H9 (cell line): ENCODE measurements at regions not wholly inside any gene's neighbourhood (a gene's known extent, or its start where the extent isn't known, plus 50 kb on each side); places are given as distances from the start of the nearest gene placed in this dataset.

Experiments
- DNase-seq: peaks from one replicate; pipeline ENCODE4 v3.0.0-alpha.2; 2017
- H2AFZ ChIP-seq: one replicate; pipeline ENCODE4 v1.6.1; 2013; ENCODE audit warnings: mild to moderate bottlenecking, low read length, control low read depth, moderate library complexity
- H2AK5ac ChIP-seq: 2 replicates; pipeline ENCODE4 v1.6.1; 2013; ENCODE audit warnings: low read length, control low read depth, mixed read lengths; ENCODE audit not compliant: insufficient read length
- H2BK120ac ChIP-seq: one replicate; pipeline ENCODE4 v1.6.1; 2013; ENCODE audit warnings: low read depth, mild to moderate bottlenecking, low read length, control low read depth, inconsistent platforms; ENCODE audit not compliant: poor library complexity, severe bottlenecking
- H2BK12ac ChIP-seq: 2 replicates; pipeline ENCODE4 v1.6.1; 2013; ENCODE audit warnings: low read length, control low read depth, mixed read lengths, low read depth; ENCODE audit not compliant: insufficient read length
- H2BK15ac ChIP-seq: 2 replicates; pipeline ENCODE4 v1.6.1; 2013; ENCODE audit warnings: low read depth, low read length, control low read depth
- H2BK20ac ChIP-seq: one replicate; pipeline ENCODE4 v1.6.1; 2013; ENCODE audit warnings: low read depth, mild to moderate bottlenecking, low read length, control low read depth, inconsistent platforms; ENCODE audit not compliant: poor library complexity, severe bottlenecking
- H2BK5ac ChIP-seq: 2 replicates; pipeline ENCODE4 v1.6.1; 2013; ENCODE audit warnings: low read length, control low read depth, mixed read lengths; ENCODE audit not compliant: insufficient read length
- H3K14ac ChIP-seq: 2 replicates; pipeline ENCODE4 v1.6.1; 2013; ENCODE audit warnings: low read length, control low read depth; ENCODE audit not compliant: insufficient read depth
- H3K18ac ChIP-seq: 2 replicates; pipeline ENCODE4 v1.6.1; 2013; ENCODE audit warnings: low read depth, mild to moderate bottlenecking, mixed read lengths, low read length, control low read depth; ENCODE audit not compliant: insufficient read length
- H3K23ac ChIP-seq: 2 replicates; pipeline ENCODE4 v1.6.1; 2013; ENCODE audit warnings: low read length, control low read depth, mixed read lengths, low read depth; ENCODE audit not compliant: insufficient read length
- H3K23me2 ChIP-seq: 2 replicates; pipeline ENCODE4 v1.6.1; 2013; ENCODE audit warnings: low read depth, mild to moderate bottlenecking, mixed read lengths, low read length, control low read depth; ENCODE audit not compliant: insufficient read length, poor library complexity, severe bottlenecking
- H3K27ac ChIP-seq: 2 replicates; pipeline ENCODE4 v1.5.1; 2013; ENCODE audit warnings: low read length, control low read depth, mixed read lengths, low read depth; ENCODE audit not compliant: insufficient read length
- H3K27me3 ChIP-seq: 2 replicates; pipeline ENCODE4 v1.6.1; 2013; ENCODE audit warnings: low read length, control low read depth, inconsistent platforms; ENCODE audit not compliant: insufficient read depth
- H3K4ac ChIP-seq: 2 replicates; pipeline ENCODE4 v1.6.1; 2013; ENCODE audit warnings: low read depth, mild to moderate bottlenecking, control low read depth, inconsistent platforms, low read length, moderate library complexity
- H3K4me1 ChIP-seq: 2 replicates; pipeline ENCODE4 v1.6.1; 2013; ENCODE audit warnings: low read length, control low read depth, inconsistent platforms; ENCODE audit not compliant: insufficient read depth
- H3K4me2 ChIP-seq: 2 replicates; pipeline ENCODE4 v1.6.1; 2013; ENCODE audit warnings: low read length, control low read depth, mixed read lengths; ENCODE audit not compliant: insufficient read length, insufficient read depth
- H3K56ac ChIP-seq: 2 replicates; pipeline ENCODE4 v1.6.1; 2013; ENCODE audit warnings: low read depth, mild to moderate bottlenecking, mixed read lengths, low read length, control low read depth; ENCODE audit not compliant: insufficient read length
- H3K79me1 ChIP-seq: 2 replicates; pipeline ENCODE4 v1.6.1; 2013; ENCODE audit warnings: low read depth, mild to moderate bottlenecking, moderate library complexity, low read length, control low read depth, inconsistent platforms; ENCODE audit not compliant: insufficient read depth, poor library complexity, severe bottlenecking
- H3K79me2 ChIP-seq: 2 replicates; pipeline ENCODE4 v1.6.1; 2013; ENCODE audit warnings: low read length, control low read depth, inconsistent platforms; ENCODE audit not compliant: insufficient read depth
- H3K9ac ChIP-seq: 2 replicates; pipeline ENCODE4 v1.6.1; 2013; ENCODE audit warnings: low read length, control low read depth, mixed read lengths; ENCODE audit not compliant: insufficient read length; ENCODE audit errors: extremely low read depth
- H3K9me3 ChIP-seq: one replicate; pipeline ENCODE4 v1.6.1; 2013; ENCODE audit warnings: low read depth, low read length, inconsistent platforms; ENCODE audit not compliant: control insufficient read depth
- H3T11ph ChIP-seq: one replicate; pipeline ENCODE4 v1.6.1; 2013; ENCODE audit warnings: mild to moderate bottlenecking, low read length, control low read depth, inconsistent platforms
- H4K20me1 ChIP-seq: one replicate; pipeline ENCODE4 v1.6.1; 2013; ENCODE audit not compliant: control insufficient read depth, insufficient read length, insufficient read depth
- H4K5ac ChIP-seq: 2 replicates; pipeline ENCODE4 v1.6.1; 2013; ENCODE audit warnings: low read depth, mild to moderate bottlenecking, mixed read lengths, low read length, control low read depth; ENCODE audit not compliant: insufficient read length
- H4K8ac ChIP-seq: replicated peaks from 2 replicates; pipeline ENCODE4 v1.6.1; 2013; ENCODE audit warnings: low read length, control low read depth, mixed read lengths, low read depth; ENCODE audit not compliant: insufficient read length
- H4K91ac ChIP-seq: 2 replicates; pipeline ENCODE4 v1.6.1; 2013; ENCODE audit warnings: low read depth, mild to moderate bottlenecking, moderate library complexity, mixed read lengths, low read length, control low read depth; ENCODE audit not compliant: insufficient read length
- H3K27ac Mint-ChIP-seq, 3 experiments: 2 replicates in 2 of 3; 3 replicates in 1 of 3; pipeline ENCODE4 v1.8.0; 2020 to 2021; ENCODE audit warnings: mixed read lengths in 3 of 3, mild to moderate bottlenecking in 1 of 3, moderate library complexity in 1 of 3
- H3K27me3 Mint-ChIP-seq: 2 replicates; pipeline ENCODE4 v1.8.0; 2021; ENCODE audit warnings: low read depth, mild to moderate bottlenecking, moderate library complexity, mixed read lengths
- H3K36me3 Mint-ChIP-seq, 3 experiments: 2 replicates in 2 of 3; 3 replicates in 1 of 3; pipeline ENCODE4 v1.8.0; 2020 to 2021; ENCODE audit warnings: low read depth in 3 of 3, mixed read lengths in 3 of 3; ENCODE audit not compliant: insufficient read depth in 1 of 3
- H3K4me1 Mint-ChIP-seq, 2 experiments: 2 replicates each; pipeline ENCODE4 v1.8.0; 2020; ENCODE audit warnings: mixed read lengths in 2 of 2
- H3K4me3 Mint-ChIP-seq, 2 experiments: 2 replicates in 1 of 2; 3 replicates in 1 of 2; pipeline ENCODE4 v1.8.0; 2020 to 2021; ENCODE audit warnings: mild to moderate bottlenecking in 2 of 2, mixed read lengths in 2 of 2, moderate library complexity in 1 of 2
- H3K9me3 Mint-ChIP-seq, 2 experiments: 2 replicates in 1 of 2; 3 replicates in 1 of 2; pipeline ENCODE4 v1.8.0; 2020; ENCODE audit warnings: mild to moderate bottlenecking in 2 of 2, mixed read lengths in 2 of 2, moderate library complexity in 1 of 2
- CTCF ChIP-seq: fragments of 200-600 bp; sonication (generic); conservative IDR thresholded peaks from 3 replicates; pipeline ENCODE4 v1.8.0; 2021; ENCODE audit warnings: antibody characterized with exemption, mild to moderate bottlenecking
- WGBS: extraction: QIAGEN DNeasy Blood & Tissue Kit; methylation state at CpG from one replicate; pipeline ENCODE4 v1.1.7; 2013; ENCODE audit warnings: missing lambda C conversion rate, low lambda C conversion rate, mixed read lengths; ENCODE audit not compliant: insufficient read length; ENCODE audit errors: extremely low coverage; 5-methylcytosine and 5-hydroxymethylcytosine counted together

- Histone ChIP-seq H3K23me2 (no peaks in the 10 kb centered on the region), H3K4me1 (peaks cover 15% of the 10 kb centered on the region; the same call in 1 of the 2 replicates), H3T11ph (no peak overlapping the region), H4K20me1 (no peaks in the 10 kb centered on the region), H3K23ac (no peak overlapping the region), H4K5ac (no peak overlapping the region), H3K27ac (no peak overlapping the region), H2BK15ac (no peak overlapping the region), H3K27me3 (no peaks in the 10 kb centered on the region), H4K91ac (no peak overlapping the region), H3K9ac (no peak overlapping the region), H3K79me2 (no peaks in the 10 kb centered on the region), H2BK12ac (no peak overlapping the region), H3K18ac (no peak overlapping the region), H2AK5ac (no peak overlapping the region), H3K4ac (no peak overlapping the region), H3K4me2 (no peak overlapping the region), H2BK20ac (no peak overlapping the region), H3K56ac (no peak overlapping the region), H2AFZ (no peak overlapping the region), H2BK5ac (no peak overlapping the region), H3K14ac (no peak overlapping the region), H3K9me3 (no peaks in the 10 kb centered on the region), H3K79me1 (no peaks in the 10 kb centered on the region), H4K8ac (no peak overlapping the region), H2BK120ac (no peak overlapping the region)
- no peak for TF ChIP-seq CTCF
- Mint-ChIP-seq H3K27me3 (no peaks in the 10 kb centered on the region), H3K36me3 (peaks cover 0 to 1% (median 0%) of the 10 kb centered on the region in 3 experiments; a peak in 1 of 7 replicates), H3K27ac (no peak overlapping the region), H3K4me3 (no peak overlapping the region), H3K4me1 (peaks cover 53 to 64% of the 10 kb centered on the region in 2 experiments), H3K9me3 (no peaks in the 10 kb centered on the region)
- WGBS, result no CpG with 5 or more reads among the region's 5 CpGs
- DNase-seq, result no peak
Observed at GRCh38 chr2:207413376-207413907, 116.3 kb upstream of the CREB1 start.
